ENCODE measurements at regions not wholly inside any gene's neighbourhood (a gene's known extent, or its start where the extent isn't known, plus 50 kb on each side); places are given as distances from the start of the nearest gene placed in this dataset.

DNA sequence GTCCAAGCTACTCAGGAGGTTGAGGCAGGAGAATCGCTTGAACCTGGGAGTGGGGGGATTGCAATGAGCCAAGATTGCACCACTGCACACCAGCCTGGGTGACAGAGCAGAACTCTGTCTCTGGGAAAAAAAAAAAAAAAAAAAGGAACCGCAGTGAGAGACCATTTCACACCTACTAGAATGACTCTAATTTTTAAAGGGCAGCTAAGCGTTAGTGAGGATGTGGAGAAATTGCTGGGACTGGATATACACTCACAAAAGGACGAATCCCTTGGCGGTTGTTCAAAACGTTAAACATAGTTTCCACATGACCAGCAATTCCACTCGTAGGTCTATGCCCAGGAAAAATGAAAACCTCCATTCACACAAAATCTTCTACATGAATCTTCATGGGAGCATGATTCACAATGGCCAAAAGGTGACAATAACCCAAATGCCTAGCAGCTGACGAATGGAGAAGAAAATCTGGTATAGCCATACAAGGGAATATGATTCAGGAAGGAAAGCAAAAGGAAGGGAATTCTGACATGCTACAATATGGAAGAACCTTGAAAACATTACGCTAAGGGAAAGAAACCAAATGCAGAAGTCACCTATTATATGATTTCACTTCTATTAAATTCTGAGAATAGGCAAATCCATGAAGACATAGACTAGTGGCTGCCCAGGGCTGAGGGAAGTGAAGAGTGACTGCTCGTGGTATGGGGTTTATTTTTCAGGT, 127.0 kb downstream of the CHSY1 start:
- DNase-seq = no peak

GRCh38 chr15:101123222-101123910, 128.5 kb downstream of the CHSY1 start:
- DNase-seq = no peak

DNA sequence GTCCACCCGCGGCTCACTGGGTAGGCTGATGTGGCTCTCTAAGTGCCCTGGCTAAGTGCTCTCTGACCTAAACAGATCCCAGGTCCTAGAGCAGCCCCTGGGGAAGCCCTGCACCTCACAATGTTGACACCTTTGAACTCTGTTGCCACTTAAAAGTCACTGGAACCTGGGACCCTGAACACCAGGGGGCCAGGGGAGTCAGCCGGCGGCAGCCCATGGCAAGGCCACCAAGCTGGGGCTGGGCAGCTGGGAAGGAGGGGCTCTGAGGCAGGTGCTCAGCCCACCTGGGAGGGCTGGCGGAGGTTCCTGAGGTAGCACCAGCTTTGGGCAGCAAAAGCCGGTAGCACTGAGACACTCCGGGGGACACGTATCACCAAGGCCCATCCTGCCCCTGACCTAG, 129.0 kb downstream of the CHSY1 start:
- DNase-seq = no peak

DNA sequence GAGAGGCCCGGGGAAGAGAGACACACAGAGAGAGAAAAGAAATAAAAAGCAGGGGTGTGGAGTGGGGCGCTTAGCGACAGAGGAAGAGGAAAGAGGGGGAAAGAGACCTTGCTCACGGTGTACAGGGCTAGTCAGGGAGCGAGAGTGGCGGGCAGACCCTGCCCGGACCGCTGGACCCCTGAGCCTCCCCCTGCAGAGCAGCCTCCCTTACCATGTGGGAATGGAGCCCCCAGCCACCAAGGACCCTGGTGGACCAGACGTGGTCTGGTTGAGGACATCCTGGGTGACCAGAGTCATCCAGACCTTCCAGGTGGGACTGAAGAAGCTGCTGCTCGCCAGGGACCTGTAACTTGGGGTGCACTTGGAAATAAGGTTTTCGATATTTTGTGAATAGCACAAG, 129.6 kb downstream of the CHSY1 start:
- no peak for DNase-seq

DNA sequence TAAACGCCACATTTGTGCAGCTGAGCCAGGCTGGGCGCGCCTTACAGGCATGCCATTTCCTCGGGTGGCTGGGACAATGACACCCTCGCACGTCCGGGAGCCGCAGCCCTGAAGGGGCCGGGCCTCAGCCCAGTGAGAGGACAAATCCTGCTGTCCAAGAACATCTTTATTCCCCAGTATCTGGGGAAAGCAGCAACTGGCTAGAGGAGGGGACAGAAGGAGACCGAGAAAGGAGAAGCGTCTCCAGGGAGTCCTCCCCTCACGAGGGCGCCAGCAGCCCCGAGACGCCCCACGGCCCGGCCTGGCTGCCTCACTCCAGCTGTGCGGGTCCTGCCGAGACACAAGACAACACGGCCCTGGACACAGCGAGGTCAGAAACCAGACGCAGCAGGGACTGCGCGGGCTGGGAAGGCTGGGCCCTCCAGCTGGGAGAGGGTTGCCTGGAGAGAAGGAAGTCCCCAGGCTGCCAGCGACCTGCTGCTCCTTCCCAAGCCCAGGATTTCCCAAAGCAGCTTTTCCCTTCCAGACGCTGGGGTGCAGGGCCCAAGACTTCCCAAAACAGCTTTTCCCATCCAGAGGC, 130.2 kb downstream of the CHSY1 start:
- peak; percentile 73 for DNase-seq

DNA sequence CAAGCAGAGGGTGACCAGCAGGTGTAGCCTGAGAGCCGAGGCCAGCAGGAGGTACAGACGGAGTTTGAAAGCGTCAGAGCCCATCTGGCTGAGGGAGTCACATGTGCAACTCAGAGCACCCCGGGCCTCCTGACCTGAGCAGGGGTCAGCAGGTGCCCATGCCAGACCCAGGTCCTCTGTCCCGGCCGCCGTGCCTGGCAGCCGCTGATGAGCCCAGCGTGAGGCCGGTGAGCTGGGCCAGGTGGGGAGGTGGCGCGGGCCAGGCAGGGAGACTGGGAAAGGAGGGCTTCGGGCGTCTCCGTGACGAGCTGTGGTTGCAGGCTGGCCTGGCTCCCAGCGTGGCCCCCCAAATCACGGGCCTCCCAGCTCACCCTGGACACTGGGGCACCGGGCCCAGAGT, 130.9 kb downstream of the CHSY1 start:
- no peak for DNase-seq

GRCh38 chr15:101120473-101120872, 131.4 kb downstream of the CHSY1 start:
- no peak for DNase-seq

Measured in right forelimb (tissue), 1 donor.